ENCODE measurements at regions not wholly inside any gene's neighbourhood (a gene's known extent, or its start where the extent isn't known, plus 50 kb on each side); places are given as distances from the start of the nearest gene placed in this dataset.

- no peak overlapping the region for H3K27ac ChIP-seq
- DNase-seq: no peak
- H3K9me3 ChIP-seq: no peaks in the 10 kb centered on the region
- intact Hi-C loops (cut with DNase I): no loop called here
- H3K4me1 ChIP-seq: no peaks in the 10 kb centered on the region
- H3K4me3 ChIP-seq: no peak overlapping the region
- no peaks in the 10 kb centered on the region for H3K36me3 ChIP-seq
- no peaks in the 10 kb centered on the region for H3K27me3 ChIP-seq
- H3K9ac ChIP-seq (ENCODE audit: low read depth in 2 of 2, low read length in 2 of 2): no peak overlapping the region
- TF ChIP-seq, protein P1, sequence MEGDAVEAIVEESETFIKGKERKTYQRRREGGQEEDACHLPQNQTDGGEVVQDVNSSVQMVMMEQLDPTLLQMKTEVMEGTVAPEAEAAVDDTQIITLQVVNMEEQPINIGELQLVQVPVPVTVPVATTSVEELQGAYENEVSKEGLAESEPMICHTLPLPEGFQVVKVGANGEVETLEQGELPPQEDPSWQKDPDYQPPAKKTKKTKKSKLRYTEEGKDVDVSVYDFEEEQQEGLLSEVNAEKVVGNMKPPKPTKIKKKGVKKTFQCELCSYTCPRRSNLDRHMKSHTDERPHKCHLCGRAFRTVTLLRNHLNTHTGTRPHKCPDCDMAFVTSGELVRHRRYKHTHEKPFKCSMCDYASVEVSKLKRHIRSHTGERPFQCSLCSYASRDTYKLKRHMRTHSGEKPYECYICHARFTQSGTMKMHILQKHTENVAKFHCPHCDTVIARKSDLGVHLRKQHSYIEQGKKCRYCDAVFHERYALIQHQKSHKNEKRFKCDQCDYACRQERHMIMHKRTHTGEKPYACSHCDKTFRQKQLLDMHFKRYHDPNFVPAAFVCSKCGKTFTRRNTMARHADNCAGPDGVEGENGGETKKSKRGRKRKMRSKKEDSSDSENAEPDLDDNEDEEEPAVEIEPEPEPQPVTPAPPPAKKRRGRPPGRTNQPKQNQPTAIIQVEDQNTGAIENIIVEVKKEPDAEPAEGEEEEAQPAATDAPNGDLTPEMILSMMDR (IDR thresholded peaks at IDR 0.05): no peak
Observed at GRCh38 chr10:3412071-3412582, 239.5 kb upstream of the PITRM1 start.

- Histone ChIP-seq H3K27me3 (no peaks in the 10 kb centered on the region), H3K27ac (no peak overlapping the region), H3K36me3 (no peaks in the 10 kb centered on the region), H3K9ac (ENCODE audit: low read depth in 2 of 2, low read length in 2 of 2) (no peak overlapping the region), H3K4me3 (no peak overlapping the region), H3K4me1 (no peaks in the 10 kb centered on the region), H3K9me3 (no peaks in the 10 kb centered on the region)
- intact Hi-C loops (cut with DNase I): no loop called here
- DNase-seq: no peak
- TF ChIP-seq, protein P1 (IDR thresholded peaks at IDR 0.05): no peak
Observed at GRCh38 chr10:3411044-3411443, 238.5 kb upstream of the PITRM1 start.

DNA sequence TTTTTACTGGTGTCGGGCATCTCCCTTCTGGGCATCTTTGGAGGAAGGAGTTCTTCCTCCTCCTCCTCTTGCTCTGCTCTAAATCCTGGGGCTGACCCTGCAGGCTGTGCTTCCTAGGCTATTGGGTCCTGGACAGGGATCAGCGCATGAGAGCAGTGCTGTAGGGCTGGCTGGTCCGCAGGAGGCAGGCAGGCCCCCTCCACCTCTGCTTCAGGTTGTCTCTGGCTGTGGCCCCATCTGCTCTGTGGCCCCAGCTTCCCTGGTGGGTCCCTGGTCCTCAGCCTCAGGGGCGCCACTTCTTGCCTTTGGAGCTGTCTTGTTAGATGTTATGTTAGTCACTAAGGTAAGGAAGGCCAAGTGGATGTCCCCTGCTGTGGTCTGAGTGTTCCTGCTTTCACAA, 237.3 kb upstream of the PITRM1 start:
- TF ChIP-seq, protein P1 (IDR thresholded peaks at IDR 0.05): no peak
- Histone ChIP-seq H3K9me3 (no peaks in the 10 kb centered on the region), H3K36me3 (no peaks in the 10 kb centered on the region), H3K27ac (no peak overlapping the region), H3K4me3 (no peak overlapping the region), H3K4me1 (no peaks in the 10 kb centered on the region), H3K27me3 (no peaks in the 10 kb centered on the region), H3K9ac (ENCODE audit: low read depth in 2 of 2, low read length in 2 of 2) (no peak overlapping the region)
- intact Hi-C loops (cut with DNase I): no loop called here
- no peak for DNase-seq

DNA sequence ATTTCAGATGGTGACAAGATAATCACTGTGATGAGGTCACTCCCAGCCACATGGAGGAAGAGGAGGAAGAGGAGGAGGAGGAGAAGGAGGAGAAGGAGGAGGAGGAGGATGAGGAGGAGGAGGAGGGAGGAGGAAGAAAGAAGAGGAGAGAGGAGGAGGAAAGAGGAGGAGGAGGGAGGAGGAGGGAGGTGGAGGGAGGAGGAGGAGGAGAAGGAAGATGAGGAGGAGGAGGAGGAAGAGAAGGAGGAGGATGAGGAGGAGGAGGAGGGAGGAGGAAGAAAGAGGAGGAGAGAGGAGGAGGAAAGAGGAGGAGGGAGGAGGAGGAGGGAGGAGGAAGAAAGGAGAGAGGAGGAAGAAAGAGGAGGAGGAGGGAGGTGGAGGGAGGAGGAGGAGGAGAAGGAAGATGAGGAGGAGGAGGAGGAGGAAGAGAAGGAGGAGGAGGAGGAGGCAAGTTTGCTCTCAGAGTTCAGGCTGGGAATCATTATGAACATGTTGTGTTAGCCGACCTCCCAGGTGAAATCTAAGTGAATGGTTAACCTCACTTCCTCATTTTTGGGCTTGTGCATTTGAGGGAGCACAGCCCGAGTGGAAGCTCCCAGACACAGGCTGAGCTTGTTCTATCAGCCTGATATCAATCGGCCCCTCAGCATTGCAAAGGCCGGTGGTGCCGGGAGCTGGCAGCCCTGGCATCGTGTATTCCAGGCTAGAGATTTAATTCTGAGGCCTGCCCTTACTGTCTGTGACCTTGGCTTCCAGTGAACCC, 236.2 kb upstream of the PITRM1 start:
- no peak overlapping the region for H3K9ac ChIP-seq (ENCODE audit: low read depth in 2 of 2, low read length in 2 of 2)
- no peak overlapping the region for H3K4me3 ChIP-seq
- TF ChIP-seq, protein P1 (IDR thresholded peaks at IDR 0.05): no peak
- intact Hi-C loops (cut with DNase I): no loop called here
- H3K27ac ChIP-seq: no peak overlapping the region
- H3K9me3 ChIP-seq: no peaks in the 10 kb centered on the region
- H3K4me1 ChIP-seq: no peaks in the 10 kb centered on the region
- H3K27me3 ChIP-seq: no peaks in the 10 kb centered on the region
- H3K36me3 ChIP-seq: no peaks in the 10 kb centered on the region
- no peak for DNase-seq

DNA sequence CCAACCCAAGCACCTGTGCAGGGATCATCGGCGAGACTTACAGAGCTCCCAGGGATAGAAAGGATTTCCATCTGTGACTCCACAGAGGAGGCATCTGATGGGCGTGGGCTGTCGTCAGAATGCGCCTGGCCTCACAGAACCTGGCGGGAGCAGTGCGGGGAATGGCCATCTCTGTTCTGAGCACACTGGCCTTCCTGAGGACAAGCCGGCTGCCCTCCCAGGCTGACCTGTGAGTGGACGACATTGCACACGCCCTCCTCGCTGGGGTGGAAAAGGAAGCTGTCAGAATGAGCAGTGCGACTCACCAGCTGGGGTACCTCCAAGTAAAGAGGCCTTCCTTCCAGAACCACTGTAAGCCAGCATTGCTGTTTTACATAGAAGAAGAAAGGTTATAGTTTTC, 234.6 kb upstream of the PITRM1 start:
- no peak overlapping the region for H3K27ac ChIP-seq
- no peak overlapping the region for H3K4me3 ChIP-seq
- no peak for DNase-seq
- no peaks in the 10 kb centered on the region for H3K9me3 ChIP-seq
- H3K4me1 ChIP-seq: no peaks in the 10 kb centered on the region
- H3K9ac ChIP-seq (ENCODE audit: low read depth in 2 of 2, low read length in 2 of 2): no peak overlapping the region
- no peaks in the 10 kb centered on the region for H3K36me3 ChIP-seq
- H3K27me3 ChIP-seq: no peaks in the 10 kb centered on the region
- TF ChIP-seq, protein P1 (IDR thresholded peaks at IDR 0.05): no peak
- intact Hi-C loops (cut with DNase I): no loop called here
